ENCODE measurements at regions not wholly inside any gene's neighbourhood (a gene's known extent, or its start where the extent isn't known, plus 50 kb on each side); places are given as distances from the start of the nearest gene placed in this dataset.

DNA sequence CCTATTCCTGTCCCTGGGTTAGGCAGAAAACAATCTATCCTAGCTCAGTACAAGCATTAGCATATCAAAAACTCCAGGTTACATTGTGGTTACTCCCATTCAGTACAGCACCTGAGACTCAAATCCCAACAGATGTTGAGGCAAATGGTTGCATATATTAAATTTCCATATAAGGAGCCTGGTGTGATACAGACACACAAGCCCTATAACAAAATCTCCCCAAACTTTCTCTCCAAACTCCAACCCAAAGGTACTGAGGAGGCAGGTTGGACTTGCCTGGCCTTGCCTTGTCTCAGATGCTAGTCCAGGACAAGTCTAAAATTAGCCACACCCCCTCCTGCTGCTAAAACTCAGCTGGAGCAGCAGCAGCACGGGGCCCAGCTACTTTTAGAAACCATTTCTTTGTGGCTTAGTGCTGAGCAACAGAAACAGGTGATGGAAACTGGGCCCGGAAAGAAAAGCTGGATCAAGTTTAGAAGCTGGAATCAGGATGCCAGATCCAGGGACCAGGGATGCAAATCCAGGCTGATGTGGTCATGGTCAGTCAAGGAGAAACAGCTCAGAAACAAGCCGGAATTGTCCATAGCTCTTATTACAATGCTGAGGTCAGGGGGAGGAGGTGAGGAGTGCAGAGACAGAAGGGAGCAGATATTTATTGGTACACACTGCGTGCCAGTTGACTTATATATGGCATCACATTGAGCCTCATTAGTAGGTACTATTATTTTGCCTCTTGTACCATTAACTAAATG is 73.7 kb upstream of the AMOTL1 start:
- no peak overlapping the region for H3K27ac ChIP-seq (ENCODE audit: low read depth, low read length)
- H3K27me3 ChIP-seq (ENCODE audit: insufficient read depth, low read length), result peaks cover 31% of the 10 kb centered on the region
- no peaks in the 10 kb centered on the region for H4K20me1 ChIP-seq (ENCODE audit: insufficient read depth, low read length)
- no peak for DNase-seq (ENCODE audit: insufficient read length, low spot score, missing footprints)
- TF ChIP-seq, protein P1, sequence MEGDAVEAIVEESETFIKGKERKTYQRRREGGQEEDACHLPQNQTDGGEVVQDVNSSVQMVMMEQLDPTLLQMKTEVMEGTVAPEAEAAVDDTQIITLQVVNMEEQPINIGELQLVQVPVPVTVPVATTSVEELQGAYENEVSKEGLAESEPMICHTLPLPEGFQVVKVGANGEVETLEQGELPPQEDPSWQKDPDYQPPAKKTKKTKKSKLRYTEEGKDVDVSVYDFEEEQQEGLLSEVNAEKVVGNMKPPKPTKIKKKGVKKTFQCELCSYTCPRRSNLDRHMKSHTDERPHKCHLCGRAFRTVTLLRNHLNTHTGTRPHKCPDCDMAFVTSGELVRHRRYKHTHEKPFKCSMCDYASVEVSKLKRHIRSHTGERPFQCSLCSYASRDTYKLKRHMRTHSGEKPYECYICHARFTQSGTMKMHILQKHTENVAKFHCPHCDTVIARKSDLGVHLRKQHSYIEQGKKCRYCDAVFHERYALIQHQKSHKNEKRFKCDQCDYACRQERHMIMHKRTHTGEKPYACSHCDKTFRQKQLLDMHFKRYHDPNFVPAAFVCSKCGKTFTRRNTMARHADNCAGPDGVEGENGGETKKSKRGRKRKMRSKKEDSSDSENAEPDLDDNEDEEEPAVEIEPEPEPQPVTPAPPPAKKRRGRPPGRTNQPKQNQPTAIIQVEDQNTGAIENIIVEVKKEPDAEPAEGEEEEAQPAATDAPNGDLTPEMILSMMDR (IDR thresholded peaks at IDR 0.05; ENCODE audit: extremely low read depth, low read depth, low read length), result no peak
- no peaks in the 10 kb centered on the region for H3K79me2 ChIP-seq (ENCODE audit: insufficient read depth, low read length)
- no peaks in the 10 kb centered on the region for H3K4me1 ChIP-seq (ENCODE audit: insufficient read depth, low read length)
- no peak overlapping the region for H3K4me3 ChIP-seq (ENCODE audit: insufficient read depth, low read length)
- no peaks in the 10 kb centered on the region for H3K36me3 ChIP-seq (ENCODE audit: insufficient read depth, low read length)
- H3K4me2 ChIP-seq (ENCODE audit: insufficient read depth, low read length), result no peak overlapping the region
- H2AFZ ChIP-seq (ENCODE audit: low read length), result no peak overlapping the region
- no peaks in the 10 kb centered on the region for H3K9me3 ChIP-seq (ENCODE audit: low read depth, low read length)

DNA sequence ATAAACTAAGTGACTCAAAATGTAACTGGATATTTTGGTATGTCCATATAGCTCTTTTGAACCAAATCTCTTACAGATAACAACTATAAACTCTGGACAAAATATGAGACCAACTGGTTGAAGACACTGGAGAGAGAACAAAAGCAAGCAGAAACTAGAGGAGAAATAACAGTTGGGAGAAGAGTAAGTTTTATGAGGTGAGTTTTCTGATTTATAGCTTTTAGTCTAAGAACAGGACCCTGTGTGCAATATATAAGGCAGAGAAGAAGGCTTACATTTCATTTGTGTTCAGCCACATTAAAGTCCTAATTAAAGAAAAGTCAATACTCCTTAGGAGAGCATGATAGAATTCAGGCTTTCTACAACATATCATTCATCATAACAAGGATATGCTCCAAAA is 71.0 kb upstream of the AMOTL1 start:
- H3K9me3 ChIP-seq (ENCODE audit: low read depth, low read length), result no peaks in the 10 kb centered on the region
- H3K27me3 ChIP-seq (ENCODE audit: insufficient read depth, low read length), result peaks cover 35% of the 10 kb centered on the region
- H3K4me3 ChIP-seq (ENCODE audit: insufficient read depth, low read length), result no peak overlapping the region
- H2AFZ ChIP-seq (ENCODE audit: low read length), result no peak overlapping the region
- no peaks in the 10 kb centered on the region for H4K20me1 ChIP-seq (ENCODE audit: insufficient read depth, low read length)
- H3K27ac ChIP-seq (ENCODE audit: low read depth, low read length), result no peak overlapping the region
- no peak for DNase-seq (ENCODE audit: insufficient read length, low spot score, missing footprints)
- H3K36me3 ChIP-seq (ENCODE audit: insufficient read depth, low read length), result no peaks in the 10 kb centered on the region
- H3K4me2 ChIP-seq (ENCODE audit: insufficient read depth, low read length), result no peak overlapping the region
- TF ChIP-seq, protein P1 (IDR thresholded peaks at IDR 0.05; ENCODE audit: extremely low read depth, low read depth, low read length), result no peak
- no peaks in the 10 kb centered on the region for H3K4me1 ChIP-seq (ENCODE audit: insufficient read depth, low read length)
- no peaks in the 10 kb centered on the region for H3K79me2 ChIP-seq (ENCODE audit: insufficient read depth, low read length)

DNA sequence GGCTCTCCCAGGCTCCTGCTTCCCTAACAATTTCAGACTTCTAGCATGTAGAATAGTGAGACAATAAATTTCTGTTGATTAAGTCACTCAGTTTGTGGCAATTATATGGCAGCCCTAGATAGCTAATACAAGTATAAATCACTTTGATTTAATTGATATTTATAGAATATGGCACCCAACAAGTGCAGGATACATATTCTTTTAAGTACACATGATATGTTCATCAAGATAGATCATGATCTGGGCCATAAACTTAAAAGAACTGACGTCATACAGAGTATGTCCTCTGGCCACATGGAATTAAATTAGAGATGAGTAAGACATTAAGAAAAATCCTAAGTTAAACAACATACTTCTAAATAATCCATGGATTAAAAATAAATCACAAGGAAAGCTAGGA is 67.5 kb upstream of the AMOTL1 start:
- H3K27ac ChIP-seq (ENCODE audit: low read depth, low read length), result no peak overlapping the region
- H3K79me2 ChIP-seq (ENCODE audit: insufficient read depth, low read length), result no peaks in the 10 kb centered on the region
- DNase-seq (ENCODE audit: insufficient read length, low spot score, missing footprints), result no peak
- H3K9me3 ChIP-seq (ENCODE audit: low read depth, low read length), result no peaks in the 10 kb centered on the region
- H2AFZ ChIP-seq (ENCODE audit: low read length), result no peak overlapping the region
- TF ChIP-seq, protein P1 (IDR thresholded peaks at IDR 0.05; ENCODE audit: extremely low read depth, low read depth, low read length), result no peak
- peaks cover 23% of the 10 kb centered on the region for H3K27me3 ChIP-seq (ENCODE audit: insufficient read depth, low read length)
- no peaks in the 10 kb centered on the region for H3K4me1 ChIP-seq (ENCODE audit: insufficient read depth, low read length)
- H3K36me3 ChIP-seq (ENCODE audit: insufficient read depth, low read length), result no peaks in the 10 kb centered on the region
- H4K20me1 ChIP-seq (ENCODE audit: insufficient read depth, low read length), result no peaks in the 10 kb centered on the region
- H3K4me3 ChIP-seq (ENCODE audit: insufficient read depth, low read length), result no peak overlapping the region
- H3K4me2 ChIP-seq (ENCODE audit: insufficient read depth, low read length), result no peak overlapping the region

DNA sequence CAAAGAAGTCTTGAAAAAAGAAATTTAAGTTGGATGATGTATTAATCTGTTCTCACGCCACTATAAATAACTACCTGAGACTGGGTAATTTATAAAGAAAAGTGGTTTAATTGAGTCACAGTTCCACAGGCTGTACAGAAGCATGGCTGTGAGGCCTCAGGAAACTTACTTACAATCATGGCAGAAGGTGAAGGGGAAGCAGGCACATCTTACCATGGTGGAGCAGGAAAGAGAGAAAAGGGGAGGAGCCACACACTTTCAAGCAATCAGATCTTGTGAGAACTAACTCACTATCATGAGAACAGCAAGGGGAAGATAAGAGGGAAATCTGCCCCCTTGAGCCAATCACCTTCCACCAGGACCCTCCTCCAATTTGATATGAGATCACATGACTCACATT is 65.7 kb upstream of the AMOTL1 start:
- Histone ChIP-seq H3K4me3 (ENCODE audit: insufficient read depth, low read length) (no peak overlapping the region), H3K4me2 (ENCODE audit: insufficient read depth, low read length) (no peak overlapping the region), H2AFZ (ENCODE audit: low read length) (no peak overlapping the region), H3K36me3 (ENCODE audit: insufficient read depth, low read length) (no peaks in the 10 kb centered on the region), H4K20me1 (ENCODE audit: insufficient read depth, low read length) (no peaks in the 10 kb centered on the region), H3K4me1 (ENCODE audit: insufficient read depth, low read length) (no peaks in the 10 kb centered on the region), H3K27ac (ENCODE audit: low read depth, low read length) (no peak overlapping the region), H3K27me3 (ENCODE audit: insufficient read depth, low read length) (peaks cover 10% of the 10 kb centered on the region), H3K79me2 (ENCODE audit: insufficient read depth, low read length) (no peaks in the 10 kb centered on the region), H3K9me3 (ENCODE audit: low read depth, low read length) (no peaks in the 10 kb centered on the region)
- DNase-seq (ENCODE audit: insufficient read length, low spot score, missing footprints), result no peak
- TF ChIP-seq, protein P1 (IDR thresholded peaks at IDR 0.05; ENCODE audit: extremely low read depth, low read depth, low read length), result no peak

All from osteoblast (primary cell).